Lower leg skin (tissue), 4 donors: ENCODE measurements at regions not wholly inside any gene's neighbourhood (a gene's known extent, or its start where the extent isn't known, plus 50 kb on each side); places are given as distances from the start of the nearest gene placed in this dataset.

Experiments
- DNase-seq, 2 donors: peaks; one replicate each; pipeline ENCODE4 v3.0.0-alpha.2; 2019; ENCODE audit warnings: low spot score in 2 of 2
- H3K4me3 ChIP-seq: fragments of 200-600 bp; sonication (generic); 2 replicates; pipeline ENCODE4 v1.5.1; 2017; ENCODE audit warnings: mild to moderate bottlenecking, low read depth; ENCODE audit not compliant: poor library complexity, severe bottlenecking
- POLR2A ChIP-seq, 2 donors: fragments of 450-650 bp; IDR thresholded peaks; one replicate each; pipeline ENCODE4 v1.6.1; 2016 to 2017; ENCODE audit warnings: antibody characterized with exemption in 2 of 2, mild to moderate bottlenecking in 1 of 2, moderate library complexity in 1 of 2
- WGBS, 2 donors: methylation state at CpG; one replicate each; pipeline ENCODE4 v1.1.5; 2018; 5-methylcytosine and 5-hydroxymethylcytosine counted together
- intact Hi-C: fragments of 100-400 bp; cut with DNase I; formaldehyde crosslinking; loops from one replicate; pipeline ENCODE4 v1.15.0; 2023; ENCODE audit warnings: low total_unique reads
- TF ChIP-seq, protein P1 (sequence below), 3 donors: fragments of 450-650 bp; IDR thresholded peaks; one replicate each; pipeline ENCODE4 v1.5.1; 2016; ENCODE audit warnings: antibody characterized with exemption in 3 of 3, mild to moderate bottlenecking in 3 of 3, moderate library complexity in 2 of 3

DNA sequence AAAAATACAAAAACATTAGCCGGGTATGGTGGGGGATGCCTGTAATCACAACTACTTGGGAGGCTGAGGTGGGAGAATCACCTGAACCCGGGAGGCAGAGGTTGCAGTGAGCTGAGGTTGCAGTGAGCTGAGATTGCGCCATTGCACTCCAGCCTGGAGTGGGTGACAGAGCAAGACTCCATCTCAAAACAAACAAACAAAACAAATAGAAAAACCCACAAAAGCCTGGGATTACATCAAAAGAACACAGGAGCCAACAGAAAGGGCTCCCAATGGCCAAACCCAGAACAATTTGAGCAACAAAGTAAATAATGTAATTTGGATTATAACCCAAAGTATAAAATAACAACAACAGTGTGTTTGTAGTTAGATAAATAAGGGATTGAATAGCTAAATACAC, 159.8 kb downstream of the UXS1 start:
- intact Hi-C loops = no loop called here
- TF ChIP-seq, protein P1, sequence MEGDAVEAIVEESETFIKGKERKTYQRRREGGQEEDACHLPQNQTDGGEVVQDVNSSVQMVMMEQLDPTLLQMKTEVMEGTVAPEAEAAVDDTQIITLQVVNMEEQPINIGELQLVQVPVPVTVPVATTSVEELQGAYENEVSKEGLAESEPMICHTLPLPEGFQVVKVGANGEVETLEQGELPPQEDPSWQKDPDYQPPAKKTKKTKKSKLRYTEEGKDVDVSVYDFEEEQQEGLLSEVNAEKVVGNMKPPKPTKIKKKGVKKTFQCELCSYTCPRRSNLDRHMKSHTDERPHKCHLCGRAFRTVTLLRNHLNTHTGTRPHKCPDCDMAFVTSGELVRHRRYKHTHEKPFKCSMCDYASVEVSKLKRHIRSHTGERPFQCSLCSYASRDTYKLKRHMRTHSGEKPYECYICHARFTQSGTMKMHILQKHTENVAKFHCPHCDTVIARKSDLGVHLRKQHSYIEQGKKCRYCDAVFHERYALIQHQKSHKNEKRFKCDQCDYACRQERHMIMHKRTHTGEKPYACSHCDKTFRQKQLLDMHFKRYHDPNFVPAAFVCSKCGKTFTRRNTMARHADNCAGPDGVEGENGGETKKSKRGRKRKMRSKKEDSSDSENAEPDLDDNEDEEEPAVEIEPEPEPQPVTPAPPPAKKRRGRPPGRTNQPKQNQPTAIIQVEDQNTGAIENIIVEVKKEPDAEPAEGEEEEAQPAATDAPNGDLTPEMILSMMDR (IDR thresholded peaks at IDR 0.05) = no peak
- H3K4me3 ChIP-seq = no peak overlapping the region
- 65 to 87% methylated on average over 3 of the region's 3 CpGs for WGBS, 2 donors
- DNase-seq = no peak

DNA sequence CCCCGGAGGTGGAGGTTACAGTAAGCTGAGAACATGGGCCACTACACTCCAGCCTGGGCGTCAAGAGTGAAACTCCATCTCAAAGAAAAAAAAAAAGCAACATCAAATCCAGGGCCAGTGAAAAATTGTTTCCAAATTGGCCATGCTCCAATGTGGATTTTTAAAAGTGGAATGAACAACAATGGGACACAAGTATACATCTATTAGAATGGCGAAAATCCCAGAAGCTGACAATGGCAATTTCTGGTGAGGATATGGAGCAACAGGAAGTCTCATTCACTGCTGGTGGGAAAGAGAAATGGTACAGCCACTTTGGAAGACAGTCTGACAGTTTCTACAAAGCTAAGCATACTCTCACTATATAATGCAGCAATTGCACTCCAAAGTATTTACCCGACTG, 161.4 kb downstream of the UXS1 start:
- TF ChIP-seq, protein P1 (IDR thresholded peaks at IDR 0.05) = no peak
- no peak for TF ChIP-seq POLR2A (IDR thresholded peaks at IDR 0.05)
- 75 to 89% methylated on average over 4 of the region's 4 CpGs for WGBS, 2 donors
- DNase-seq = no peak
- H3K4me3 ChIP-seq = no peak overlapping the region
- intact Hi-C loops = no loop called here

DNA sequence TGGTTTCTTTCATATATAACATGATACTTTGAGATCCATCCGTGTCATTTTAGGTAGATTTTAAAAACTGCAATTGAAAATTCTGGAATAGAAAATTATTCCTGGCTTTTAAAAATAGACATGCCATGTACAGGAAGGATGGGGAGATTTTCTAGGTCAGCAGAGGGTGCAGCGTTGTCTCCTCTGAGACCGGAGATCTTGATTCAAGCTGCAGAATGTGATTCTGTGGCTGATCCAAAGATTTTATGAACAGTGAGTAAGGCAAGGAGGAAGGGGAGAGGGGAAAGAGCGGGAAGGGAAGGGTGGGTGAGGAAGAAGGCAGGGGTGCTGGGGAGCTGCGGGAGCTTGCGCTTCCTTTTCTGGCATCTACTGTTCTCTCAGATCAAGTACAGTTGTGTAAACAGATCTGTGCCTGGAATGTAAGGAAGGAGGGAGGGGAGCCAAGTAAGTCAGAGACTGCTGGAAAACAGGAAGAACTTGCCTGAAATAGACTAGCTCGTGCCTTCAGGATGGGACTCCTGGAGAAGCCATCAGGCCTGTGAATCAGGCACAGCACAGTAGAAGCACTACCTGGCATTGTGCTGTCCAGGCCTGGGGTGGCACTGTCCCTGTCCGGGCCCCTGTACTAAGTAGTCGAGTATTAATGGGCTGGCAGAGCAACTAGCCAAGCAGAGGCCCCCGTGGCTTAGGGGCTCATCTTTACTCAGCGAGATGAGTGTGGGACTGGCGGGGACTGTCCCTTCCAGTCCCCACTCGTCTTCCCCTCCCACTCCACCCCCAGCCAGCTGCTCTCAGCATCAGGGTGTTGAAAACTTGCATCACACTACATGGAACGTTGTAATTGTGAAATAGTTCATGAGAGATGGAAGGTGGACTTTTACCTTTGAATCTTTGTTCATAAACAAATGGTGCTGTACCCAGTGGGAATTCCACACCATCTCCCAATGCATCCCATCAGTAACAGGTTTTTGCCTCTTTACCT, 163.5 kb downstream of the UXS1 start:
- intact Hi-C loops = no loop called here
- no peak for TF ChIP-seq POLR2A (IDR thresholded peaks at IDR 0.05)
- TF ChIP-seq, protein P1 (IDR thresholded peaks at IDR 0.05) = no peak
- no peak overlapping the region for H3K4me3 ChIP-seq
- DNase-seq = peak in 1 of 2 donors; percentile 39
- 16 to 17% methylated on average over 14 of the region's 14 CpGs for WGBS, 2 donors

DNA sequence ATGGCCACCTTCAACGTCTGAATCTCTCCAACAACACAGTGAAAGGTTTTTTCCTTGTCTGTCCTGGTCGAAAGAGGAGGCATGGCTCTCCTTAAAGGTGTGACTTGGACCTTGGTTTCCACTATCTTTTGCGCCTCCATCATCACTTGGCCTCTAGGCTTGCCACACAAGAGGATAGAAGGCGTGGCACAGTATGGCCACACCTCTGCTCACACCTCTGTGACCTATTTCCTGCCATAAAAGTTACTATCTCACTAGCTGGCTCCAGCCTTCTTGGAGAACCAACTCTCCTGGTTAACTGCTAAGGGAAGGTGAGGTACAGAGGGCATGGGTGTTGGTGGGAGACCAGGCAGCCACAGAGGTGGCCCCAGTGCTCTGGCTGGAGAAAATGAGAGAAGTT, 165.9 kb downstream of the UXS1 start:
- intact Hi-C loops = no loop called here
- no peak for DNase-seq
- TF ChIP-seq, protein P1 (IDR thresholded peaks at IDR 0.05) = no peak
- TF ChIP-seq POLR2A (IDR thresholded peaks at IDR 0.05) = no peak
- 71 to 88% methylated on average over 4 of the region's 4 CpGs for WGBS, 2 donors
- no peak overlapping the region for H3K4me3 ChIP-seq

DNA sequence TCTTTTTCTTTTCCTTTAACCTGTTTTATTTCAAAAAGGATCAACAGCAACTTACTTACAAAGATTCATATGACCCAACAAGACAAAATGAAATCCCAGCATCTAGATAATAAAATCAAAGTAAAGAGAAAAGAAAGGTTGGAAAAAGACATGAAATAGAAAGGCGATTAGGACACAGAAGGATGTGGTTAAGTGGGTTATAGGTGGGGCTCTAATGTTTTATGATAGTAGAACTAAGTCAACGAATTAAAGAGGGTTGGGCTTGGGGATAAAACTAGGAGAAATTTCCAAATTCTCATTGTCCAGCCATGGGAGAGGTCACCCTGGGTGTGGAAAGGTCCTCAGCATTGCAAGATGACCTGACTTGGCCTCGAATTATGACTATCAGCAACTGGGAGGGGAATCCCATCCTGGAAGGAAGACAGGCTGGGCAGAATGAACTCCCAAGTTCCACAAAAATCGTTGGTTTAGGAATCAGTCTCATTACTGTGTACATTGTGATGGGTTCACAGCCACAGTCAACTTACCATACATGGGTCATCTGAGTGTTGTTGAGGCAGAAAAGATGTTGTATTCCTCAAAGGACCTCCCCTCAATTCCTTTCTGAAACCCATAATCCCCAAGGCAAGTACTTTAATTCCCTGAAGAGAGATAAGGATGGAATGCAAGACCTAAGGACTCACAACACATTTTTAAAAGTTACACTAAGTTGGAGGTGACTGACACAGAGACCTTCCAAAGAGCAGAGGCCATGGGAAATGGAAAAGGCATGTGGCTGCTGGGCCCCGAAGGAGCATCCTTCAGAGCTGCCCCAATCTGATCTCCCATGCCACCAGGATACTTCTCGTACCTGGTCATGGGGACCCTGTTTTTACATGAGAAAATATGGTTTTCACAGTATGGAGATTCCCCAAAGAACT, 167.6 kb downstream of the UXS1 start:
- DNase-seq = no peak
- no peak overlapping the region for H3K4me3 ChIP-seq
- intact Hi-C loops = no loop called here
- TF ChIP-seq, protein P1 (IDR thresholded peaks at IDR 0.05) = no peak
- TF ChIP-seq POLR2A (IDR thresholded peaks at IDR 0.05) = no peak
- WGBS, 2 donors = 74 to 76% methylated on average over 6 of the region's 6 CpGs
